HepG2 (cell line): ENCODE measurements at regions not wholly inside any gene's neighbourhood (a gene's known extent, or its start where the extent isn't known, plus 50 kb on each side); places are given as distances from the start of the nearest gene placed in this dataset.

ENCODE experiments used
- ATAC-seq: fragments of 200-7000 bp; cut with Tn5 transposase; 3 replicates; pipeline ENCODE4 v1.9.1; 2020; ENCODE audit warnings: mild to moderate bottlenecking, moderate library complexity
- BruUV-seq: library from RNA; stranded (reverse); fragments of 400-500 nt; replicated peaks from 2 replicates; lab custom pipeline; 2021; lab: Mats Ljungman, UMichigan
- CTCF ChIA-PET: fragments of 300-600 bp; formaldehyde crosslinking; extraction: SDS; loops from one replicate; lab custom pipeline; 2021; ENCODE audit warnings: low total read pairs, inconsistent platforms, low intra/inter-chr PET ratio; lab: Yijun Ruan, JAX
- POLR2A ChIA-PET: fragments of 350-600 bp; sonication (Branson Sonifier 250); formaldehyde crosslinking; loops from one replicate; lab custom pipeline; 2020; ENCODE audit warnings: antibody characterized with exemption, inconsistent platforms; lab: Yijun Ruan, JAX
- DNase-seq: peaks from one replicate; pipeline ENCODE4 v3.0.0-alpha.2; 2015; ENCODE audit warnings: low spot score
- FAIRE-seq: peaks from 3 replicates; lab custom pipeline; 2011; peaks lifted over from hg19 to GRCh38; lab: Jason Lieb, UNC
- H2AFZ ChIP-seq: one replicate; pipeline ENCODE4 v1.6.1; 2011; ENCODE audit warnings: low read length, inconsistent platforms
- H3K27ac ChIP-seq: fragments of 300-600 bp; 3 replicates; pipeline ENCODE4 v1.8.0; 2011; ENCODE audit warnings: mixed run types, mild to moderate bottlenecking, mixed read lengths, low read length, inconsistent platforms; ENCODE audit not compliant: insufficient read depth; ENCODE audit errors: extremely low read length
- H3K27me3 ChIP-seq, 2 experiments: fragments of 200-600 bp in 1 of 2; 2 replicates in 1 of 2; 3 replicates in 1 of 2; pipeline versions ENCODE4 v1.6.0 to v1.8.0; 2011; ENCODE audit warnings: low read length in 2 of 2, mild to moderate bottlenecking in 2 of 2, moderate library complexity in 2 of 2, inconsistent platforms in 1 of 2; ENCODE audit not compliant: insufficient read depth in 2 of 2, control insufficient read depth in 1 of 2
- H3K36me3 ChIP-seq, 2 experiments: fragments of 200-600 bp in 1 of 2; replicated peaks in 1 of 2; 2 replicates in 1 of 2; 3 replicates in 1 of 2; pipeline versions ENCODE4 v1.5.1 to v1.8.0; 2011; ENCODE audit warnings: low read length in 2 of 2, inconsistent platforms in 1 of 2; ENCODE audit not compliant: insufficient read depth in 2 of 2, control insufficient read depth in 1 of 2
- H3K4me1 ChIP-seq: 2 replicates; pipeline ENCODE4 v1.5.1; 2012; ENCODE audit warnings: low read length, inconsistent platforms; ENCODE audit not compliant: insufficient read depth
- H3K4me2 ChIP-seq: 2 replicates; pipeline ENCODE4 v1.6.0; 2011; ENCODE audit warnings: low read depth, low read length, inconsistent platforms
- H3K4me3 ChIP-seq, 3 experiments: fragments of 200-600 bp in 1 of 3; sonication (generic), shearing (Covaris generic) in 1 of 3; replicated peaks in 1 of 3; 2 replicates each; pipeline ENCODE4 v1.5.1; 2011 to 2016; ENCODE audit warnings: low read length in 3 of 3, inconsistent platforms in 2 of 3, low read depth in 2 of 3, mild to moderate bottlenecking in 2 of 3, control low read depth in 1 of 3, mixed read lengths in 1 of 3; ENCODE audit not compliant: insufficient read depth in 1 of 3
- H3K79me2 ChIP-seq: one replicate; pipeline ENCODE4 v1.6.1; 2011; ENCODE audit warnings: low read length, inconsistent platforms; ENCODE audit not compliant: insufficient read depth
- H3K9ac ChIP-seq: 2 replicates; pipeline ENCODE4 v1.6.0; 2011; ENCODE audit warnings: mild to moderate bottlenecking, low read depth, low read length, inconsistent platforms; ENCODE audit not compliant: insufficient read depth
- H3K9me3 ChIP-seq: 2 replicates; pipeline ENCODE4 v1.5.1; 2012; ENCODE audit warnings: mild to moderate bottlenecking, low read length
- H4K20me1 ChIP-seq: 2 replicates; pipeline ENCODE4 v1.6.0; 2011; ENCODE audit warnings: inconsistent platforms, mild to moderate bottlenecking, low read length, moderate library complexity; ENCODE audit not compliant: insufficient read depth
- ATF4 ChIP-seq, 2 experiments: fragments of 450-650 bp in 1 of 2; sonication (generic) in 1 of 2; formaldehyde crosslinking; IDR thresholded peaks; 2 replicates each; pipeline versions ENCODE4 v1.5.0 to v1.8.0; 2020 to 2022; ENCODE audit warnings: mild to moderate bottlenecking in 1 of 2, missing genetic modification reagents in 1 of 2
- ATRX ChIP-seq: sonication (generic); formaldehyde crosslinking; IDR thresholded peaks from 2 replicates; pipeline ENCODE4 v1.4.0; 2020; ENCODE audit warnings: missing genetic modification reagents, borderline replicate concordance
- CBX2 ChIP-seq, 2 experiments: fragments of 200-600 bp in 1 of 2; sonication (generic); formaldehyde crosslinking in 1 of 2; IDR thresholded peaks; 2 replicates each; pipeline versions ENCODE4 v1.7.0 to v1.8.1; 2018 to 2022; ENCODE audit warnings: low read depth in 2 of 2, low read length in 1 of 2, mild to moderate bottlenecking in 1 of 2, missing genetic modification reagents in 1 of 2
- GABPB1 ChIP-seq: IDR thresholded peaks from 2 replicates; pipeline ENCODE4 v1.6.1; 2016; ENCODE audit warnings: mild to moderate bottlenecking, missing genetic modification reagents, moderate library complexity, missing compliant biosample characterization
- HCFC1 ChIP-seq: fragments of 150-350 bp; IDR thresholded peaks from 2 replicates; pipeline ENCODE4 v1.6.1; 2014; ENCODE audit warnings: low read depth, low read length
- HOXA5 ChIP-seq: sonication (generic); formaldehyde crosslinking; IDR thresholded peaks from 2 replicates; pipeline ENCODE4 v1.4.0; 2020; ENCODE audit warnings: missing genetic modification reagents
- MAFF ChIP-seq: IDR thresholded peaks from 2 replicates; pipeline ENCODE4 v1.6.1; 2011; ENCODE audit warnings: low read depth, low read length, improper control_type of control experiment
- NFIB ChIP-seq: sonication (generic); formaldehyde crosslinking; IDR thresholded peaks from 2 replicates; pipeline ENCODE4 v1.9.0; 2021; ENCODE audit warnings: missing genetic modification reagents, mild to moderate bottlenecking, borderline replicate concordance
- NR2C2 ChIP-seq: sonication (generic); formaldehyde crosslinking; IDR thresholded peaks from 2 replicates; pipeline ENCODE4 v1.4.0; 2020; ENCODE audit warnings: missing genetic modification reagents, mild to moderate bottlenecking, moderate library complexity, borderline replicate concordance
- POGK ChIP-seq: sonication (generic); formaldehyde crosslinking; conservative IDR thresholded peaks from 2 replicates; pipeline ENCODE4 v1.8.0; 2022; ENCODE audit warnings: mild to moderate bottlenecking, moderate library complexity, missing genetic modification reagents
- SP2 ChIP-seq: sonication (generic); formaldehyde crosslinking; IDR thresholded peaks from 2 replicates; pipeline ENCODE4 v1.5.1; 2020; ENCODE audit warnings: mild to moderate bottlenecking, missing genetic modification reagents
- ZBTB21 ChIP-seq: sonication (generic); formaldehyde crosslinking; IDR thresholded peaks from 2 replicates; pipeline ENCODE4 v1.4.0; 2020; ENCODE audit warnings: missing genetic modification reagents
- ZBTB38 ChIP-seq: sonication (generic); formaldehyde crosslinking; IDR thresholded peaks from 2 replicates; pipeline ENCODE4 v1.5.1; 2020; ENCODE audit warnings: mild to moderate bottlenecking, missing genetic modification reagents
- ZBTB8A ChIP-seq: sonication (generic); formaldehyde crosslinking; IDR thresholded peaks from 2 replicates; pipeline ENCODE4 v1.4.0; 2020; ENCODE audit warnings: mild to moderate bottlenecking, low read depth, missing genetic modification reagents, borderline replicate concordance
- ZNF343 ChIP-seq: sonication (generic); formaldehyde crosslinking; IDR thresholded peaks from 2 replicates; pipeline ENCODE4 v1.4.0; 2020; ENCODE audit warnings: mild to moderate bottlenecking, missing genetic modification reagents
- ZNF446 ChIP-seq: sonication (generic); formaldehyde crosslinking; IDR thresholded peaks from 2 replicates; pipeline ENCODE4 v1.5.0; 2020; ENCODE audit warnings: mild to moderate bottlenecking, missing genetic modification reagents
- ZNF597 ChIP-seq: sonication (generic); formaldehyde crosslinking; IDR thresholded peaks from 2 replicates; pipeline ENCODE4 v1.5.0; 2020; ENCODE audit warnings: missing genetic modification reagents
- ZNF670 ChIP-seq: sonication (generic); formaldehyde crosslinking; IDR thresholded peaks from 2 replicates; pipeline ENCODE4 v1.8.0; 2022; ENCODE audit warnings: mild to moderate bottlenecking, missing genetic modification reagents, borderline replicate concordance
- ZNF782 ChIP-seq: sonication (generic); formaldehyde crosslinking; IDR thresholded peaks from 2 replicates; pipeline ENCODE4 v1.4.0; 2020; ENCODE audit warnings: missing genetic modification reagents, mild to moderate bottlenecking, borderline replicate concordance
- ZZZ3 ChIP-seq: sonication (generic); formaldehyde crosslinking; IDR thresholded peaks from 2 replicates; pipeline ENCODE4 v1.4.0; 2020; ENCODE audit warnings: missing genetic modification reagents, mild to moderate bottlenecking, borderline replicate concordance
- WGBS: methylation state at CpG from one replicate; pipeline ENCODE4 v1.1.6; 2017; ENCODE audit warnings: low lambda C conversion rate; 5-methylcytosine and 5-hydroxymethylcytosine counted together
- in situ Hi-C: cut with HindIII; loops from 2 replicates; pipeline ENCODE4 v1.10.0; 2017; ENCODE audit warnings: low pct_unique_long_range_greater_than_20kb; ENCODE audit not compliant: extremely low pct_ligation_motif_present
- intact Hi-C: fragments of 100-400 bp; cut with micrococcal nuclease; formaldehyde crosslinking; loops from one replicate; pipeline ENCODE4 v1.10.0; 2022; ENCODE audit not compliant: unreplicated experiment

- no peak for TF ChIP-seq ZNF446 (CRISPR knock-in tag)
- no peak for TF ChIP-seq ZNF343 (CRISPR knock-in tag)
- TF ChIP-seq HOXA5 (CRISPR knock-in tag), result no peak
- no peak for TF ChIP-seq ATF4 (CRISPR knock-in tag; IDR thresholded peaks at IDR 0.05)
- TF ChIP-seq MAFF, result no peak
- TF ChIP-seq ZZZ3, result no peak
- TF ChIP-seq ZBTB38 (CRISPR knock-in tag), result no peak
- no peak for TF ChIP-seq GABPB1 (CRISPR knock-in tag)
- no peak for TF ChIP-seq ZBTB21
- no peak for TF ChIP-seq HCFC1
These were observed 193.2 kb upstream of the TWIST2 start (continued) for GRCh38 chr2:238654479-238655197.

GRCh38 chr2:238655198-238655860, 192.6 kb upstream of the TWIST2 start:
- Histone ChIP-seq H3K4me1 (no peaks in the 10 kb centered on the region), H2AFZ (no peak overlapping the region), H3K9me3 (no peaks in the 10 kb centered on the region), H3K9ac (no peak overlapping the region), H3K4me3 (no peak overlapping the region), H3K27me3 (peaks cover 4 to 42% of the 10 kb centered on the region in 2 experiments; a peak in 4 of 5 replicates), H3K79me2 (no peaks in the 10 kb centered on the region), H3K36me3 (no peaks in the 10 kb centered on the region), H3K4me2 (no peak overlapping the region), H3K27ac (no peak overlapping the region), H4K20me1 (no peaks in the 10 kb centered on the region)
- in situ Hi-C loops (no loop called here), intact Hi-C loops (no loop called here)
- ChIA-PET CTCF (no interaction called here), POLR2A (no interaction called here)
- ATAC-seq, result no peak
- BruUV-seq, result no TSS peak
- no peak for FAIRE-seq
- no peak for DNase-seq
- whole genome bisulfite sequencing, result 18% methylated on average over 4 of the region's 7 CpGs
- TF ChIP-seq ATRX (CRISPR knock-in tag), result no peak
- TF ChIP-seq ZBTB8A (CRISPR knock-in tag), result no peak
- no peak for TF ChIP-seq SP2 (CRISPR knock-in tag)
- TF ChIP-seq ZNF782 (CRISPR knock-in tag), result no peak
- no peak for TF ChIP-seq CBX2 (IDR thresholded peaks at IDR 0.05; ENCODE audit: low read depth, low read length)
- no peak for TF ChIP-seq CBX2 (CRISPR knock-in tag; IDR thresholded peaks at IDR 0.05; ENCODE audit: low read depth)
- no peak for TF ChIP-seq NFIB (CRISPR knock-in tag)
- no peak for TF ChIP-seq POGK
- TF ChIP-seq ZNF670, result no peak
- TF ChIP-seq NR2C2 (CRISPR knock-in tag), result no peak
- TF ChIP-seq ZNF597, result no peak
